Gastroesophageal sphincter (tissue), 4 donors: ENCODE measurements at regions not wholly inside any gene's neighbourhood (a gene's known extent, or its start where the extent isn't known, plus 50 kb on each side); places are given as distances from the start of the nearest gene placed in this dataset.
"Not testable (repeated sequence)": the region's sequence is repeated elsewhere in the genome, so short reads cannot be mapped to it uniquely, and the experiment has no call there.

ENCODE experiments used
- ATAC-seq: fragments of 150-250 bp; one replicate; pipeline ENCODE4 v1.9.1; 2016; ENCODE audit warnings: mild to moderate bottlenecking, moderate library complexity
- H3K27ac ChIP-seq, 4 donors: fragments of 200-600 bp; sonication (generic) in 3 of 4; 1 replicate in 3 of 4; 2 replicates in 1 of 4; pipeline ENCODE4 v1.5.1; 2016 to 2019
- H3K27me3 ChIP-seq: fragments of 200-600 bp; sonication (generic); one replicate; pipeline ENCODE4 v1.5.1; 2019
- H3K36me3 ChIP-seq, 2 donors: fragments of 200-600 bp; sonication (generic); one replicate each; pipeline ENCODE4 v1.5.1; 2019; ENCODE audit warnings: control low read depth in 1 of 2
- H3K4me1 ChIP-seq, 3 donors: fragments of 200-600 bp; sonication (generic); 1 replicate in 2 of 3; 2 replicates in 1 of 3; pipeline ENCODE4 v1.5.1; 2016 to 2019; ENCODE audit warnings: control low read depth in 2 of 3
- H3K4me3 ChIP-seq, 2 donors: fragments of 200-600 bp; sonication (generic); one replicate each; pipeline ENCODE4 v1.5.1; 2019; ENCODE audit warnings: mild to moderate bottlenecking in 1 of 2, moderate library complexity in 1 of 2
- H3K9me3 ChIP-seq, 3 donors: fragments of 200-600 bp; sonication (generic); one replicate each; pipeline ENCODE4 v1.5.1; 2017 to 2019; ENCODE audit warnings: control low read depth in 2 of 3
- EP300 ChIP-seq: sonication (generic); formaldehyde crosslinking; IDR thresholded peaks from one replicate; pipeline ENCODE4 v1.6.1; 2017; ENCODE audit warnings: antibody characterized with exemption, mild to moderate bottlenecking
- POLR2A ChIP-seq, 2 donors: fragments of 450-650 bp; IDR thresholded peaks; one replicate each; pipeline ENCODE4 v1.6.1; 2017; ENCODE audit warnings: antibody characterized with exemption in 2 of 2, mild to moderate bottlenecking in 2 of 2, moderate library complexity in 1 of 2
- POLR2AphosphoS5 ChIP-seq: sonication (generic); formaldehyde crosslinking; IDR thresholded peaks from one replicate; pipeline ENCODE4 v1.6.1; 2017; ENCODE audit warnings: antibody characterized with exemption
- WGBS, 2 donors: methylation state at CpG; one replicate each; pipeline ENCODE4 v1.1.5; 2018; ENCODE audit warnings: low coverage in 1 of 2; 5-methylcytosine and 5-hydroxymethylcytosine counted together
- TF ChIP-seq, protein P1 (sequence below), 4 experiments: fragments of 200-600 bp in 2 of 4; fragments of 450-650 bp in 2 of 4; sonication (generic) in 1 of 4; IDR thresholded peaks; one replicate each; pipeline ENCODE4 v1.5.1; 2017 to 2019; ENCODE audit warnings: antibody characterized with exemption in 4 of 4, mild to moderate bottlenecking in 2 of 4, moderate library complexity in 2 of 4

DNA sequence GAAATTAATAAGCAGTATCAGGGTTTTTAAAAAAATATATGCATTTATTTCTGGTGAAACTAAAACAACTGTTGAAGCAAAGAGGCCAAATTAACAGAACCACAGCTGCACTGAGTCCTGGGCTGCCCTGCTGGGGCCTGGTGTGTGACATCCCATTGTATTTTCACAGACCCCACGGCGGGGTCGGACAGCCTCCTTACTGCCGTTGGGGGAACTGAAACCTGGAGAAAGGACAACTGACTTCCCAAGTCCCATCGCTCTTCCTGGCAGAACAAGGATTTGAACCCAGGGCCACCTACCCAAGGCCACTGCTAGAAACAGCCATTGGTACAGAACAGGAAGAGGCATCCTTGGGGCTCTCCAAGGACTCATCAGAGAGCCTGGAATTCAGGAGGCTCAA, 114.8 kb upstream of the SFSWAP start:
- Histone ChIP-seq H3K4me1 (no peaks in the 10 kb centered on the region), H3K4me3 (no peak overlapping the region), H3K36me3 (no peaks in the 10 kb centered on the region), H3K9me3 (no peaks in the 10 kb centered on the region), H3K27ac (no peak overlapping the region), H3K27me3 (peaks cover 35% of the 10 kb centered on the region)
- ATAC-seq: no peak
- no CpG with 5 or more reads among the region's 5 CpGs for WGBS, 2 donors
- no peak for TF ChIP-seq POLR2AphosphoS5
- TF ChIP-seq, protein P1, sequence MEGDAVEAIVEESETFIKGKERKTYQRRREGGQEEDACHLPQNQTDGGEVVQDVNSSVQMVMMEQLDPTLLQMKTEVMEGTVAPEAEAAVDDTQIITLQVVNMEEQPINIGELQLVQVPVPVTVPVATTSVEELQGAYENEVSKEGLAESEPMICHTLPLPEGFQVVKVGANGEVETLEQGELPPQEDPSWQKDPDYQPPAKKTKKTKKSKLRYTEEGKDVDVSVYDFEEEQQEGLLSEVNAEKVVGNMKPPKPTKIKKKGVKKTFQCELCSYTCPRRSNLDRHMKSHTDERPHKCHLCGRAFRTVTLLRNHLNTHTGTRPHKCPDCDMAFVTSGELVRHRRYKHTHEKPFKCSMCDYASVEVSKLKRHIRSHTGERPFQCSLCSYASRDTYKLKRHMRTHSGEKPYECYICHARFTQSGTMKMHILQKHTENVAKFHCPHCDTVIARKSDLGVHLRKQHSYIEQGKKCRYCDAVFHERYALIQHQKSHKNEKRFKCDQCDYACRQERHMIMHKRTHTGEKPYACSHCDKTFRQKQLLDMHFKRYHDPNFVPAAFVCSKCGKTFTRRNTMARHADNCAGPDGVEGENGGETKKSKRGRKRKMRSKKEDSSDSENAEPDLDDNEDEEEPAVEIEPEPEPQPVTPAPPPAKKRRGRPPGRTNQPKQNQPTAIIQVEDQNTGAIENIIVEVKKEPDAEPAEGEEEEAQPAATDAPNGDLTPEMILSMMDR (IDR thresholded peaks at IDR 0.05): no peak
- no peak for TF ChIP-seq EP300
- no peak for TF ChIP-seq POLR2A (IDR thresholded peaks at IDR 0.05)

DNA sequence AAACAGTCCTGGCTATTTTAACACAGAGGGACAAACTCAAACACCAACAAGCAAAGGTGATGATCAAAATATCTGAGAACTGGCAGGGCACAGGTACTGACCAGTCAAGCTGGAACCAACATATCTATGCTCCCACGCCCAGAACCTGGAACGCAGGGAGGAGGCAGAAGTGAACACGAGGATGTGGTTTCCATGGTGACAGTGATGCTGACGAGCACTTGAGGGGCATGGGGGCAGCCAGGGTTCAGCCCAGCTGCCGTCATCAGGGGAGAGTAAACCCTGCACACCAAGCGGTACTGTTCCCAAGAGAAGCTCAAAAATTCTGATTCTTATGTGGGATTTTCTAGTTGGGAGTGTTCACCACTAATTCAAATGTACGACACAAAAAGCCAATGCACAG, 113.6 kb upstream of the SFSWAP start:
- H3K27me3 ChIP-seq: peaks cover 34% of the 10 kb centered on the region
- TF ChIP-seq POLR2AphosphoS5 (no peak), EP300 (no peak), POLR2A (IDR thresholded peaks at IDR 0.05) (no peak)
- TF ChIP-seq, protein P1 (IDR thresholded peaks at IDR 0.05): no peak
- H3K36me3 ChIP-seq: no peaks in the 10 kb centered on the region
- 43 to 70% methylated on average over 2 to 5 of the region's 7 CpGs for WGBS, 2 donors
- no peaks in the 10 kb centered on the region for H3K9me3 ChIP-seq
- no peaks in the 10 kb centered on the region for H3K4me1 ChIP-seq
- ATAC-seq: no peak
- H3K4me3 ChIP-seq: no peak overlapping the region
- no peak overlapping the region for H3K27ac ChIP-seq

DNA sequence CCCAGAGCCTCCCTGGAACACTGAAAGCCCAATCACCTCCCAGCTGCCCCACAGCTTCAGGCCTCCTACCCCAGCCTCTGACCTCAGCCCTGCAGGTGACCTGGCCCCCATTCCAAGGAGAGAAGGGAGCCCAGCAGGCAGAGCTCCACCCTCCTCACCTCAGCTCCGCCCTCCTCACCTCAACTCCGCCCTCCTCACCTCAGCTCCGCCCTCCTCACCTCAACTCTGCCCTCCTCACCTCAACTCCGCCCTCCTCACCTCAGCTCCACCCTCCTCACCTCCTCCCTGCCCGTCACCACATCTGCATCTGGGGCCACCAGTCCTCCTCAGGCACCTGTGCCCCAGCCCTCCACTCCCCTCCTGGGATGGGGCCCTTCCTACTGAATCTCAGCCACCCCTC, 112.2 kb upstream of the SFSWAP start:
- H3K4me1 ChIP-seq: no peaks in the 10 kb centered on the region
- no peak for ATAC-seq
- H3K9me3 ChIP-seq: no peaks in the 10 kb centered on the region
- whole genome bisulfite sequencing, 2 donors: 56 to 66% methylated on average over 3 to 5 of the region's 5 CpGs
- H3K27ac ChIP-seq: no peak overlapping the region
- TF ChIP-seq POLR2AphosphoS5 (no peak), EP300 (no peak), POLR2A (IDR thresholded peaks at IDR 0.05) (no peak)
- TF ChIP-seq, protein P1 (IDR thresholded peaks at IDR 0.05): no peak
- peaks cover 48% of the 10 kb centered on the region for H3K27me3 ChIP-seq
- no peaks in the 10 kb centered on the region for H3K36me3 ChIP-seq
- H3K4me3 ChIP-seq: no peak overlapping the region

DNA sequence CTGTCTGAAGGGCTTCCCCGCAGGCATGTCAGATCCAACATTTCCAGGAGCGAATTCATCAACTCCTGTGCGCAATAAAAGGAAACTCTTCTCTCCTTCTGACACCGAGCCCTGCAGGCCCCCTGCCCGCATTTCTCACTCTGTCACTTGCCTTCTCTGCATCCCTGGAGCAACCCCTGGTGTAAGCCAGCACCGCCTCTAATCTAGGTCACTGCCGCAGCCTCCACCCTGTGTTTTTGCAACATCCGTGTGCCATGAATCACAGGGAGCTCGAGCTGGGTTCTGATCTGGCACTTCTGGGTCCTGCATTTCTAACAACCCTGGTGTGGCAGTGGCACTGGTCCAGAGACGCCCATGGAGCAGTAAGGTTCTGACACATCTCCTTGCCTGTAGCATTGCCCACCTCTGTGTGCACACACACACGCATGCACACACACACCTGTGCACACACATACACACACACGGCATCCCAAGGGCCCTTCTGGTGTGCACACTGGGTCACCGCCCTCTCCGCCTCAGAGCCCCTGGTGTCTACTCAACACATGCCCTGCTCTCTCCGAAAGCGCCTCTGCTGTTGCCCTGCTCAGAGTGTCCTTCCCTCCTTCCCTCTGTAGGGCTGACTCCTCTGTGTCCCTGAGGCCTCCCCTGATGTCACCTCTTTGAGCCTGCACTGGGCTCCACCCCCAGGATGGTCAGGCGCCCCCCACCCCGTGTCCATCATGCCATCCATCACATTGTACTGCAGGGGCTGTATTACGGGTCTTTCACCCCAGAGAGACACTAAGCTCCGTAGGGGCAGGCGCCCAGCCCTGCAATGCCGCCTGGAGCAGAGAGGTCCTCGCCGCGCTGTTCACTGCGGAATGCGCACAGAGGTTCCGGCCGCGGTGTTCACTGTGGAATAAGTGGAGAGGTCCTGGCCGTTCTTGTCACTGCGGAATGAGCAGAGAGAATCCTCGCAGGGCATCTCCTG, 111.4 kb upstream of the SFSWAP start:
- Histone ChIP-seq H3K9me3 (no peaks in the 10 kb centered on the region), H3K4me1 (peaks cover 0 to 7% (median 0%) of the 10 kb centered on the region in 3 donors), H3K27me3 (peaks cover 56% of the 10 kb centered on the region), H3K36me3 (no peaks in the 10 kb centered on the region), H3K27ac (no peak overlapping the region), H3K4me3 (no peak overlapping the region)
- no peak for ATAC-seq
- TF ChIP-seq POLR2A (IDR thresholded peaks at IDR 0.05) (no peak), EP300 (no peak), POLR2AphosphoS5 (no peak)
- TF ChIP-seq, protein P1 (IDR thresholded peaks at IDR 0.05): no peak
- 88% methylated on average over 14 of the region's 33 CpGs; no CpG with 5 or more reads in 1 of the 2 donors for WGBS, 2 donors

DNA sequence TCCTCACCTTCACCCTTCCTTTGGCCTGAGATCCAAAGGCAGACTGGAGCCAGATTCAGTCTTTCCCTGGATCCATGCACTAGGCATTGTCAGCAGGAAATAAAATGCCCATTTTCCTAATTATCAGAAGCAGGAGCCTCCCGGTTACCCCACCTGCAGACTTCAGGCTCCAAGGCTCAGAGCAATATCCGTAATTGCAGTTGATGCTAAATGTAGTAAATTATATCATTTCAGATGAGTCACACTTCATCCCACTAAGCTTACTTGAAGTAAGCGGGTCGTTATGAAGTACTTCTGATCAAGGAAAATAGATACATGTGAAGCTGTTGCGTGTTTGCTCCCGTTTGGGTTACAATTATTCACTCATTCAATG, 110.7 kb upstream of the SFSWAP start:
- Histone ChIP-seq H3K9me3 (no peaks in the 10 kb centered on the region), H3K4me3 (no peak overlapping the region), H3K36me3 (no peaks in the 10 kb centered on the region), H3K4me1 (peaks cover 0 to 10% (median 0%) of the 10 kb centered on the region in 3 donors), H3K27ac (no peak overlapping the region), H3K27me3 (peaks cover 62% of the 10 kb centered on the region)
- no peak for TF ChIP-seq EP300
- no peak for TF ChIP-seq POLR2A (IDR thresholded peaks at IDR 0.05)
- no peak for TF ChIP-seq POLR2AphosphoS5
- TF ChIP-seq, protein P1 (IDR thresholded peaks at IDR 0.05): no peak
- WGBS, 2 donors: 62 to 93% methylated on average over 4 to 6 of the region's 6 CpGs
- no peak for ATAC-seq

DNA sequence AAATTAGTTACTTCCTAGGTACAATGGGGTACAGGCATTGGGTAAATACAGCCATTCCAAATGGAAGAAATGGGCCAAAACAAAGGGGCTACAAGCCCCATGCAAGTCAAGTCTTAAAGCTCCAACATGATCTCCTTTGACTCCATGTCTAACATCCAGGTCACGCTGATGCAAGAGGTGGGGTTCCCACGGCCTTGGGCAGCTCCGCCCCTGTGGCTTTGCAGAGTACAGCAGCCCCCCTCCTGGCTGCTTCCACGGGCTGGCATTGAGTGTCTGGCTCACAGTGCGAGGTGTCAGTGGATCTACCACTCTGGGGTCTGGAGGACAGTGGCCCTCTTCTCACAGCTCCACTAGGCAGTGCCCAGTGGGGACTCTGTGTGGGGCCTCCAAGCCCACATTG, 109.4 kb upstream of the SFSWAP start:
- not testable (repeated sequence) for ATAC-seq
- WGBS, 2 donors: 73% methylated on average over 2 of the region's 5 CpGs; no CpG with 5 or more reads in 1 of the 2 donors

More for the DNA sequence above, 109.4 kb upstream of the SFSWAP start:
- not testable (repeated sequence) for H3K4me3 ChIP-seq, H3K27ac ChIP-seq, H3K4me1 ChIP-seq, H3K9me3 ChIP-seq, H3K36me3 ChIP-seq
- peaks cover 76% of the 10 kb centered on the region for H3K27me3 ChIP-seq
